ENCODE measurements at regions not wholly inside any gene's neighbourhood (a gene's known extent, or its start where the extent isn't known, plus 50 kb on each side); places are given as distances from the start of the nearest gene placed in this dataset.
"Not testable (repeated sequence)": the region's sequence is repeated elsewhere in the genome, so short reads cannot be mapped to it uniquely, and the experiment has no call there.

DNA sequence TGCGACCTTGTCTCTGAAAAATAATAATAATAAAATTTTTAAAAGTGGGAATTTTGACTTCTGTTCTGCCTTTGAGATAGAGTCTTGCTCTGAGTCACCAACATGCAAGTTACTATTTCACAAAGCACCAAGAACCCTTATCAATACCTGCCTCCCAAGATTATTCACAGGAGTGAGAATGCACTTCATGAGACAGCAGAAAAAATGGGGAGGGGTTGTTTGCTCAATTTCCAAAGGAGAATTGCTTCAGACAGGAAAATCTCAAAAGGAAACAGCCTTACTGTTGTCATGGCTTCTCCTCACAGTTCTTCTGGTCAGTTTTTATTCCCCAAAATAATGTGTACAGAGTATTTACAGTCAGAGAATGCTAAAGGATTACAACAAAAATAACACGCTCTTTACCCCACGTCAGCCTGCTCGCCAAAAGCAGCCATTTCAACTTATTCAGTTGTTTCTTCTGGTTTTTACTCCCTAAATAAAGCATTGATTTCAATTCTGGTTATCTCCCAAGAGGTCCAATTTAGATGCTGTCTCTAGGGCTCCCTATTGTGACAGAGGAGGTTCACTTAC lies 89.0 kb downstream of the PPCDC start:
- TF ChIP-seq CTCF (conservative IDR thresholded peaks at IDR 0.05; ENCODE audit: control insufficient read depth, insufficient read depth, low read depth, low read length): no peak
- no peak overlapping the region for H3K4me3 ChIP-seq (ENCODE audit: control insufficient read depth, low read depth, low read length)
- no peak for DNase-seq (ENCODE audit: low read depth)

GRCh38 chr15:75112848-75113492 lies 88.7 kb upstream of the C15orf39 start:
- DNase-seq (ENCODE audit: low read depth): no peak
- no peak for TF ChIP-seq CTCF (conservative IDR thresholded peaks at IDR 0.05; ENCODE audit: control insufficient read depth, insufficient read depth, low read depth, low read length)
- H3K4me3 ChIP-seq (ENCODE audit: control insufficient read depth, low read depth, low read length): no peak overlapping the region

- no peak for DNase-seq (ENCODE audit: low read depth)
- H3K4me3 ChIP-seq (ENCODE audit: control insufficient read depth, low read depth, low read length): no peak overlapping the region
- no peak for TF ChIP-seq CTCF (conservative IDR thresholded peaks at IDR 0.05; ENCODE audit: control insufficient read depth, insufficient read depth, low read depth, low read length)
These were observed 87.4 kb upstream of the C15orf39 start for GRCh38 chr15:75114327-75114726.

DNA sequence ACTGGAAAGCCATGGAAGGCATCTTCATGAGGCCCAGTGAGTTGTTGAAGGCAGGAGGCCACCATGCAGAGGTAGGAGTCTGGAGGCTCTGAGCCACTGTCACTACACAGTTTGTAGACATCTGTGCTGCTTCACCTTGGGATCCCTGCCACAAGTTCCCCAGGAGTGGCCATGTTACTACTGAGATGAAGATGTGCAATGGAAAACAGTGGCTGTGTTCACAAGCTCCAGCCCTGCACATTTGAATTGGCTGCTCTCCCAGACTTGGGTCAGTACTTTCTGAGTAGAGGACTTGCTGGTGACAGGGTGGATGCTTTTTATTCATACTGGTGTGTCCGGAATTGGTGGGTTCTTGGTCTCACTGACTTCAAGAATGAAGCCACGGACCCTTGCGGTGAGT lies 86.9 kb upstream of the C15orf39 start:
- DNase-seq (ENCODE audit: low read depth): no peak
- H3K4me3 ChIP-seq (ENCODE audit: control insufficient read depth, low read depth, low read length): no peak overlapping the region
- no peak for TF ChIP-seq CTCF (conservative IDR thresholded peaks at IDR 0.05; ENCODE audit: control insufficient read depth, insufficient read depth, low read depth, low read length)

- not testable (repeated sequence) for H3K4me3 ChIP-seq (ENCODE audit: control insufficient read depth, low read depth, low read length); DNase-seq (ENCODE audit: low read depth)
These were observed 86.2 kb upstream of the C15orf39 start for GRCh38 chr15:75115411-75115913.

DNA sequence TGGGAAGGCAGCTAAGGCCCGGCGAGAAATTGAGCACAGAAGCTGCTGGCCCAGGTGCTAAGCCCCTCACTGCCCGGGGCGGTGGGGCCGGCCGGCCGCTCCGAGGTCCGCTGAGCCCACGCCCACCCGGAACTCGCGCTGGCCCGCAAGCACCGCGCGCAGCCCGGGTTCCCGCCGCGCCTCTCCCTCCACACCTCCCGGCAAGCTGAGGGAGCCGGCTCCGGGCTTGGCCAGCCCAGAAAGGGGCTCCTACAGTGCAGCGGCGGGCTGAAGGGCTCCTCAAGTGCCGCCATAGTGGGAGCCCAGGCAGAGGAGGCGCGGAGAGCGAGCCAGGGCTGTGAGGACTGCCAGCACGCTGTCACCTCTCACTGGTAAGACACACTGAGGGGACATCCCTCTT lies 85.5 kb upstream of the C15orf39 start:
- not testable (repeated sequence) for H3K4me3 ChIP-seq (ENCODE audit: control insufficient read depth, low read depth, low read length); DNase-seq (ENCODE audit: low read depth)

DNA sequence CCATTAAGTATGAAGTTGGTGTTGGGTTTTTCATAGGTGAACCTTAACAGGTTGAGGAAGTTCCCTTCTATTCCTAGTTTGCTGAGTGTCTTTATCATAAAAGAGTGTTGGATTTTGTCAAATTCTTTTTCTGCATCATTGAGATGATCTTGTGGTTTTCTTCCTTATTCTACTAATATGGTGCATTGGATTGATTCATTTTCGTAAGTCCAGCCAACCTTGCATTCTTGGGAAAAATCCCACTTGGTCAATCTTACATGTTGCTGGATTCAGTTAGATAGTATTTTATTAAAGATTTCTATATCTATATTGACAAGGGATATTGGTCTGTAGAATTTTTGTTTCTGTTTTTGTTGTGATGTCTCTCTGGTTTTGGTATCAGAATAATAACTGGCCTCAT lies 83.7 kb upstream of the C15orf39 start:
- no peak for TF ChIP-seq CTCF (conservative IDR thresholded peaks at IDR 0.05; ENCODE audit: control insufficient read depth, insufficient read depth, low read depth, low read length)
- no peak overlapping the region for H3K4me3 ChIP-seq (ENCODE audit: control insufficient read depth, low read depth, low read length)
- no peak for DNase-seq (ENCODE audit: low read depth)

GRCh38 chr15:75119312-75119711 lies 82.4 kb upstream of the C15orf39 start:
- H3K4me3 ChIP-seq (ENCODE audit: control insufficient read depth, low read depth, low read length); DNase-seq (ENCODE audit: low read depth): not testable (repeated sequence)
